ENCODE measurements at regions not wholly inside any gene's neighbourhood (a gene's known extent, or its start where the extent isn't known, plus 50 kb on each side); places are given as distances from the start of the nearest gene placed in this dataset.
"Not testable (repeated sequence)": the region's sequence is repeated elsewhere in the genome, so short reads cannot be mapped to it uniquely, and the experiment has no call there.

GRCh38 chr19:20313894-20314293, 146.9 kb downstream of the ZNF486 start:
- H3K27ac ChIP-seq = no peak overlapping the region
- H3K4me3 ChIP-seq = no peak overlapping the region

GRCh38 chr19:20307127-20307526, 140.1 kb downstream of the ZNF486 start:
- Histone ChIP-seq H3K4me3 (no peak overlapping the region), H3K27ac (no peak overlapping the region)

DNA sequence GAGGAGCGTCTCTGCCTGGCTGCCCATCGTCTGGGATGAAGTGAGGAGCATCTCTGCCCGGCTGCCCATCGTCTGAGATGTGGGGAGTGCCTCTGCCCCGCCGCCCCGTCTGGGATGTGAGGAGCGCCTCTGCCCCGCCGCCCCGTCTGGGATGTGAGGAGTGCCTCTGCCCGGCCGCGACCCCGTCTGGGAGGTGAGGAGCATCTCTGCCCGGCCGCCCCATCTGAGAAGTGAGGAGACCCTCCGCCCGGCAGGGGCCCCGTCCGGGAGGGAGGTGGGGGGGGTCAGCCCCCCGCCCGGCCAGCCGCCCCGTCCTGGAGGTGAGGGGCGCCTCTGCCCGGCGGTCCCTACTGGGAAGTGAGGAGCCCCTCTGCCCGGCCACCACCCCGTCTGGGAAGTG, 129.3 kb downstream of the ZNF486 start:
- not testable (repeated sequence) for H3K4me3 ChIP-seq

DNA sequence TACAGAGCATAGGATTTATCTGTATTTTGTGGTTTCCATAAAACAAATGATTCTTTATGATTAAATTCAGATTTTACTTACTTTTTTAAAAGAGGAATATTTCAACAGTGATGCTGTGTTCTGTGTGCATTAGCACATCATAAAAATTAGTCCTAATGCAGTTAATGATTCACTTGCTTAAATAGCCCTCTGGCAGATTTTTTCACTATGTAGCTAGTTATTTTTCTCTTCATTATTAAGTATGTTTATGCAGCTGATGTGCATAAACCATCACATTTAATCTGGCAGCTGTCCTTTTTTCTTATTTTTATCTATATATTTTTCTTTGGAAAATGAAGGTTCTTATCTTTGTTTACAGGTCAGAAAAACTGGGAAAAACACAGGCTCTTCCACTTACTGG, 127.2 kb downstream of the ZNF486 start:
- H3K27ac ChIP-seq = no peak overlapping the region
- H3K4me3 ChIP-seq = no peak overlapping the region

More for the DNA sequence above, 129.3 kb downstream of the ZNF486 start:
- H3K27ac ChIP-seq = not testable (repeated sequence)

- H3K4me3 ChIP-seq, H3K27ac ChIP-seq: not testable (repeated sequence)
These were observed 125.5 kb downstream of the ZNF486 start for GRCh38 chr19:20292520-20292919.

- Histone ChIP-seq H3K27ac (no peak overlapping the region), H3K4me3 (no peak overlapping the region)
These were observed 122.2 kb downstream of the ZNF486 start for GRCh38 chr19:20289186-20289585.

DNA sequence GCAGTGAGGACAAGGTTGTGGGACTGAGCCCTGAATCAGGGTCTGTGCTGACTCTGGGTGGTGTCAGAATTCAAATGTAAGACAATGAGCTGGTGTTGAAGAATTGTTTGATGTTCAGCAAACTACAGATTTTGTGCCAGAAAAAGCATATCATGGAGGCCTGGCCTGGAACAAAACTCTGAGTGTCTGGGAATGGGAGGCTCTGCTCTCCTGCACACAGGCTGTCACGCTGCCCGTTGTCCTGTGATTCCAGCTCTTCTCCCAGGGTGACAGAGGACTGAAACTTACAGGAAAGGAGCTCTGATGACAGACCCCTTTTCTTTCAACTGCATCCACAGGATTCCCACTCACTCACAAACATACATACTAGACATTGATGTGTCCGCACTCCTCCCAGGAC, 120.1 kb downstream of the ZNF486 start:
- no peak overlapping the region for H3K4me3 ChIP-seq
- no peak overlapping the region for H3K27ac ChIP-seq

- H3K27ac ChIP-seq, H3K4me3 ChIP-seq: not testable (repeated sequence)
These were observed 118.9 kb downstream of the ZNF486 start for GRCh38 chr19:20285876-20286275.

- no peak overlapping the region for H3K27ac ChIP-seq
- H3K4me3 ChIP-seq = no peak overlapping the region
These were observed 112.5 kb downstream of the ZNF486 start for GRCh38 chr19:20279516-20279915.

GRCh38 chr19:20278342-20278741, 111.3 kb downstream of the ZNF486 start:
- no peak overlapping the region for H3K27ac ChIP-seq
- H3K4me3 ChIP-seq = no peak overlapping the region

DNA sequence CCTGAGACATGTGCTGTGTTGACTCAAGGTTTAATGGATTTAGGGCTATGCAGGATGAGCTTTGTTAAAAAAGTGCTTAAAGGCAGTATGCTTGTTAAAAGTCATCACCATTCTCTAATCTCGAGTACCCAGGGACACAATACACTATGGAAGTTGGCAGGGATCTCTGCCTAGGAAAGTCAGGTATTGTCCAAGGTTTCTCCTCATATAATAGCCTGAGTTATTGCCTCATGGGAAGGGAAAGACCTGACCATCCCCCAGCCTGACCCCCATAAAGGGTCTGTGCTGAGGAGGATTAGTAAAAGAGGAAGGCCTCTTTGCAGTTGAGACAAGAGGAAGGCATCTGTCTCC, 109.7 kb downstream of the ZNF486 start:
- not testable (repeated sequence) for H3K27ac ChIP-seq, H3K4me3 ChIP-seq

DNA sequence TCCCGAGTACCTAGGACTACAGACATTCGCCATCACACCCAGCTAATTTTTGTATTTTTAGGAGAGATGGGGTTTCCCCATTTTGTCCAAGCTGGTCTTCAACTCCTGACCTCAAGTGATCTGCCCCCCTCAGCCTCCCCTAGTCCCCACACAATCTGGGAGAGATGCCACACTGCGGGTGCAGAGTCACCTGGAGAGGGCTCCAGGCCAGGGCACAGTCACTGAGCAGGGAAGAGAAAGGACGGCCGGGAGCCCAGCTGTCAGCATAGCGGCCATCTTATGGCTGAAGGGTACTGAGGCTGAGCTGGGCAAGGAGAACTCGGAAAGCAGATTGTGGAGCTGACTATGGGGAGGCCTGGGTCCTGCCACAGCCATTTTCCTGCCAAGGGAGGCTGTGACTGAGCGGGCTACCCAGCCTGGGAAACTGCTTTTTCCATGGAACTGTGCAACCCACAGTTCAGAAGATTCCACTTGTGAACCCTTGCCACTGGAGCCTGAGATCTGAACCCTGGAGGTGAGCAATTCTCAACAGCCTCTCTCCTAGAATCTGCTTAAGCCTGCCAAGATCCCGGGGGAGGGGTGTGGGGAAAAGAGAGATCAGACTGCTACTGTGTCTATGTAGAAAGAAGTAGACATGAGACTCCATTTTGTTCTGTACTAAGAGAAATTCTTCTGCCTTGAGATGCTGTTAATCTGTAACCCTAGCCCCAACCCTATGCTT, 109.2 kb downstream of the ZNF486 start:
- H3K4me3 ChIP-seq = no peak overlapping the region
- H3K27ac ChIP-seq = no peak overlapping the region

DNA sequence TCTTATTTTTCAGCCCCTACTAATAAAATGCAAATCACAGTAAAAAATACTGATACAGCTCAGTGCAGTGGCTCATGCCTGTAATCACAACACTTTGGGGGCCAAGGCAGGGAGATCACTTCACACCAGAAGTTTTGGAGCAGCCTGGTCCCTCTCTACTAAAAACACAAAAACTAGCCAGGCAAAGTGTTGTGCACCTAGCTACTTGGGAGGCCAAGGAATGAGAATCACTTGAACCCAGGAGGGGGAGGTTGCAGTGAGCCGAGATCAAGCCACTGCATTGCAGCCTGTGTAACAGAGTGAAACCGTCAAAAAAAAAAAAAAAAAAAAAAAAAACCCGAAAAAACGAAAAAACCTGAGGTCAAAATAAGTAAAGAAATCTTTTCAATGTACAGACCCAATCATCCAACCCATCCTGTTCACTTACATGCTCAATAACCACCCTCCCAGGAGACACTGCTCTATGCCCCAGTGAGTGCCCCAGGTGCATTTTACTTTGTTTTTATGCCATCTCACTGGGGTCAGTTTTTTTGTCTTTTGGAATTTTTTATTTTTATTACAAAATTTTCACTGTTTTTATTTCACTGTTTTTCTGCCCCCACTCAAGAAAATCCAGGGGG, 107.0 kb downstream of the ZNF486 start:
- H3K4me3 ChIP-seq = no peak overlapping the region
- no peak overlapping the region for H3K27ac ChIP-seq

DNA sequence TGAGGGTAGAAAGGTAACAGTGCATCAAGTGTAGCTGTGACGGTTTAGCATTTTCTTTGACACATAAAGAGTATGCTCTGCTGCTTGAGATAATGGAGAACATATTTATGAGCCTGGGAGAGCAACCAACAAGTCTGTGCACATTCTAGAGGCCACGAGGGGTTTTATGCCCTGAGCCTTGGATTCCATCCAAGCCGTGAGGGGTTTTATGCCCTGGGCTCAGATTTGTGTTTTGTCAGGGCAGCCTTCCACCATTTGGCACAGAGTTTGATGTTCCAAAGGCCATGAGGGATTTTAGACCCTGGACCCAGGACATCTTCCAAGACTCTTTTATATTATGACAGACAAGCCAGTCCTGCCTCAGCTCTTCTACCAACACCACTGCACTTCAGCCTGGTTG, 106.4 kb downstream of the ZNF486 start:
- H3K4me3 ChIP-seq = no peak overlapping the region
- H3K27ac ChIP-seq = no peak overlapping the region

GRCh38 chr19:20272627-20273010, 105.6 kb downstream of the ZNF486 start:
- not testable (repeated sequence) for H3K27ac ChIP-seq, H3K4me3 ChIP-seq

GRCh38 chr19:20271927-20272626, 105.1 kb downstream of the ZNF486 start:
- not testable (repeated sequence) for H3K4me3 ChIP-seq, H3K27ac ChIP-seq

DNA sequence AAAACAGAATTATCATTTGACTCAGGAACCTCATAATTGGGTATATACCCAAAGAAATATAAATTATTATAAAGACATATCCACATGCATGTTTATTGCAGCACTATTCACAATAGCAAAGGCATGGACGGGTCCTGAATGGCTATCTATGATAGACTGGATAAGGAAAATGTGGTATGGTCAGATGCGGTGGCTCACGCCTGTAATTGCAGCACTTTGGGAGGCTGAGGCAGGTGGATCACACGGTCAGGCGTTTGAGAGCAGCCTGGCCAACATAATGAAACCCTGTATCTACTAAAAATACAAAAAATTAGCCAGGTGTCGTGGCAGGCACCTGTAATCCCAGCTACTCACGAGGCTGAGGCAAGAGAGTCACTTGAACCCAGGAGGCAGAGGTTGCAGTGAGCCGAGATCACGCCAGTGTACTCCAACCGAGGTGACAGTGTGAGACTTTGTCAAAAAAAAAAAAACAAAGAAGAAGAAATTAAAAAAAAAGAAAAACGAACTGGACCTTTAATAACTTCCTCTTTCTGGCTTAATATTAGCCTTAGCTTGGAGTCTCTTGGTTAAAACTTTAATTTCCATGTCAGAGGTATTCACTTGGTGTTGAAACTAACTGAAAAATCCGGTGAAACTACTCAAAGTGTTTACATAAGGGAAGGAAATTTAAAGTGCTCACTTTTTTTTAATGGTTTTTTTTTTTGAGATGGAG, 104.4 kb downstream of the ZNF486 start:
- H3K4me3 ChIP-seq = no peak overlapping the region
- no peak overlapping the region for H3K27ac ChIP-seq

DNA sequence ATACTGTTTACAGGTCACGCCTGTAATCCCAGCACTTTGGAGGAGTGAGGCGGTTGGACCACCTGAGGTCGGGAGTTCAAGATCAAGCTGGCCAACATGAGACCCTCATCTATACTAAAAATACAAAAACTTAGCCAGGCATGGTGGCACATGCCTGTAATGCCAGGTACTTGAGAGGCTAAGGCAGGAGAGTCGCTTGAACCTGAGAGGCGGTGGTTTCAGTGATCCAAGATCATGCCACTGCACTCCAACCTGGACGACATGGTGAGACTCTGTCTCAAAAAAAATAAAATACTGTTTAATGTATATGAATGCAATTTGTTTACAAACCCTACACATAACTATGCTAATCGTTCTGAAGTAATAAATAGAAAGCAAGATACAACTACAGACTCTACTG, 102.4 kb downstream of the ZNF486 start:
- H3K4me3 ChIP-seq = no peak overlapping the region
- no peak overlapping the region for H3K27ac ChIP-seq

GRCh38 chr19:20261513-20261912, 94.5 kb downstream of the ZNF486 start:
- H3K4me3 ChIP-seq = not testable (repeated sequence)

GRCh38 chr19:20260738-20261137, 93.7 kb downstream of the ZNF486 start:
- H3K4me3 ChIP-seq, H3K27ac ChIP-seq: not testable (repeated sequence)

More at GRCh38 chr19:20261513-20261912, 94.5 kb downstream of the ZNF486 start:
- H3K27ac ChIP-seq = not testable (repeated sequence)

DNA sequence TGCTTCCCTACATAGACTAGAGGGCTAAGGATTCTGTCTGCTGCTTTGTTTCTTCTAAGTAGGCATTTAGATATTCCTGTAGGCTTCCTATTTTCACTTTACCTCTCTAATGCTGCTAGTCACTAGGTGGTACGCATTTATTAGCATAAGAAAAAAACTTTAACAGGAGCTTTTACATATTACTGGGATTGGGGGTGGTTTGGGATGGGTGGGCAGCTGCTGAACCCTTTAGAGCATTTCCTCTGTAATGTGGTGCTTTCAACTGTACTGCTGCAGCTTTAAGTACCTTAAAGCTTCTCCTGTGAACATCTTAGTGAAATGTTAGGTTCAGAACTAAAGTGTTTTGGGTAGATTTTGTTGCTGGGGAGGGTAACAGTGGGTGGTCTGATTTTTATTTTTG, 92.6 kb downstream of the ZNF486 start:
- Histone ChIP-seq H3K4me3 (no peak overlapping the region), H3K27ac (no peak overlapping the region)

Data from skin epidermis (tissue), 12 donors.